GM19372 (cell line): ENCODE measurements at regions not wholly inside any gene's neighbourhood (a gene's known extent, or its start where the extent isn't known, plus 50 kb on each side); places are given as distances from the start of the nearest gene placed in this dataset.

Experiments
- ATAC-seq: cut with Tn5 transposase; IDR thresholded peaks from one replicate; pipeline ENCODE4 v1.9.1; 2021; ENCODE audit warnings: mild to moderate bottlenecking, low read depth, moderate library complexity; ENCODE audit not compliant: unreplicated experiment

GRCh38 chr4:178333355-178333754 lies 891.1 kb upstream of the AGA start:
- ATAC-seq: no peak

DNA sequence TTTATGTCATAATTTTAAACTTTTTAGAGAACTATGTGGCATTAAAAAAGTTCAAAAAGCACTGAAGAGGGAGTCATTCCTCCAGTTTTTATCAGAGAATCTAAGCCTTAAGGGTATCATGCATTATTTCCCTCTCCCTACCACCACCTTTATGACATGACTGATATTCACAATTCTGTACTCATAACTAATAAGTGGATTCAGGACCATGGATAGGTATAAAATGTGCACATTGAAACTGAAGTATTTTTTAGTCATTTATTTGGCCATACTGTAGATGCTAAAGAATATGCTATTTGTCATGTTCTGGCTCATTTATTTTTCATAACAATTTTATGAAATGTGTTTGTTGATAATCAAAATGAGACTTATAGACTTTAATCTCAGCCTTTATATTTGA lies 897.5 kb upstream of the AGA start:
- ATAC-seq: no peak

DNA sequence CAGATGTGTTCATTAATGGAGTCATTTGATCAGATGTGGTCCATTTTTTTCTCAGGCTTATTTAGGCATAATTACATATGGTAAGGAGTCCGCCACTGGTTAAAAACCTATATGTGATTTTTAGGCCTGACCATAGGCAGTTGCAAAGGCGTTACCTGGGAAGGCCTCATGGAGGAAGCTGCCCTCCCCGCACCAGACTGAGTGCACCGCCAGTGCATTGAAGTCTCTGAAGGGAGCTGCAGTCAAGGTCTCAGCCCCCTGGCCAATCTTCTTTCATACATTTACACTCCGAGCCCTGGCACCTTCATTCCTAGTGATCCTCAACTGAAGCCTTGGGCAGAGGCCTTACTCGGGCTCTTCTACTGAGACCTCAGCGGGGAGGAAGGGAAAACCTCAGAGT lies 898.2 kb upstream of the AGA start:
- ATAC-seq: no peak

- no peak for ATAC-seq
Measured at GRCh38 chr4:178344096-178344495, 901.9 kb upstream of the AGA start.

DNA sequence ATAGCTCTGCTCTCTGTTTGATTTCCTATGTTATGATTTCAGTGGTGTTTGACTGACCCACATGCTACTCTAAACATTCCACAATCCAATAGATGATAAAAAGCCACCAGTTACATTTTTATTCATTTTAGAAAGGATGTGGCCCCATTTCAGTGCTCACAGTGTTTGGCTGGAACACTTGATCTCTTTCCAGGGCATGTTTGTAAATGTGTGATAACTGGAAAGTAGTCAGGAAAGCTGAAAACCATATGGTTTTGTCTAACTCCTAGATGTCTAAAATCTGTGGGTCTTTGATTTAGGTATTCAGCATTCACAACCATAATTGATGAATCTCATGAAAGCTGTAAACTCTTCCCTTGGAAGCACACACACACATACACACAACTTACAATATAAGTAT lies 904.9 kb upstream of the AGA start:
- no peak for ATAC-seq

DNA sequence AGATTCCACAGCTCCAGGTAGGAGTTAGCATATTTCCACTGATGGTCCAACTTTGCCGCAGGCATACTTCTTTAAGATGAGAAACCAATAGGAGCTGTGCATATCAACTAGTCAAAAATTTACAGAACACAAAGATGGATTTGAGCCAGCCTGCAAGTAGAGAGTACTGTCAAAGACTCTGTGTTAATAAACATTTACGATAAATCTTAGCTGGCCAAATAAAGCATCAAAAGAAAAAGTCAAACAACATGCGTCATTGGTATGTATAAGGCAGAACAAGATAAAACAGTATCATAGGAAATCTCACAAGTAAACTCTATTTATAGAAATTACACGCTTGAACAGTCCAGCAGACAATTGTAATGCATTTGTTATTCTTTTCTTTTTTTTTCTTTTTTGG lies 907.4 kb upstream of the AGA start:
- ATAC-seq: no peak

DNA sequence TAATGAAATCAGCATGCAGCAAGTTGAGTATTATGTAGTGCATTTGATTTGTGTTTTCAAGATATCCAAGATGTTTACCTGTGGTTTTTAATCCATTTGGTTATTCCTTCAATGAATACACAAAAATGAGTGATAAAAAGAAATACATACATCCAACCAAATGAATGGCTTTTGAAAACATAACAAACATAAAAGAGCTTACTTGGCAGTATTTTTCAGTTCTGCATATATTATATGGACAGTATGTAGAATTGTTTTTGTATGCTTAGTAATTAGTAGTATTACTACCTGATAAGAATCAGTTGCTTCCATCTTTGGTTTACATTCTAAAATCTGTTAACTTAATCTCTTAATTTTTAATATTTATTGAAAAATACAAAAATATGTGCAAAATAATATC lies 908.9 kb upstream of the AGA start:
- ATAC-seq: no peak

DNA sequence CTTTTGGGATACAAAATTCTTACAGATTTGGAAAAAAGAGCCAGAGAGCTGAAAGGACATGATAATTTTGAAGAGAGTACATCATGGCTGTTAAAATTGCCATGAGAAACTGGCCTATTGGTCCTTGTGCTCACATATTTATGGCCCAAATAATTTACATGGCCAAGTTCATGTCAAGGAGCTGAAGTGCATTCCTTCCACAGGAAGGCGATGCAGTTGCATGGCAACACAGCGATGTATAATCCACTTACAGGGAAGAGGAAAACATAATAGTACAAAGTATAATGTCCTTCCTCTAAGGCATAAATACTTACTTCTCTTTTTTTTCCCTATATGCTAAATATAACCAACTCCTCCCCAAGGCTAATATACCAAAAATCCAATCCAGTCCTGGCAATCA lies 914.5 kb upstream of the AGA start:
- ATAC-seq: no peak

- ATAC-seq: no peak
Measured at GRCh38 chr4:178385481-178385880, 943.2 kb upstream of the AGA start.

DNA sequence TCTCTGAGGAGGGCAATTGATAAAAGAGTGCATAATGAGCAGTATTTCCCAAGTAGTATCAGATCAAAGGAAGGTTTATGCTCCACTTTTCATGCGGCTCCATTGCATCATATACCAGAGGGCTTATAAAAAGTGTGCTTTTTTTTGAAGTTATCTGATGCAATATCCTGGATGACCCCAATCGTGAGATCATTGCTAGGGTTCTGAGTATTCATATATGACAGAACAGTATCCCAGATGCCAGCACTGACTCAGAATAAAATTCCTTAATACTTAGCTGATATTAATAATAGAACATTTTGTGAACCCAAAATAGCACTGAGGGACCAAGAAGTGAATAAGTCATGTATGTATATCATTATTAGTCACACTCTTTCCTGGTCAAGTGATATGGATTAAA lies 945.5 kb upstream of the AGA start:
- no peak for ATAC-seq

- ATAC-seq: no peak
Measured at GRCh38 chr4:178395798-178396197, 953.6 kb upstream of the AGA start.

GRCh38 chr4:178412455-178412854 lies 970.2 kb upstream of the AGA start:
- ATAC-seq: no peak

- ATAC-seq: no peak
Measured at GRCh38 chr4:178414042-178414441, 971.8 kb upstream of the AGA start.

GRCh38 chr4:178414881-178415446 lies 972.7 kb upstream of the AGA start:
- no peak for ATAC-seq

- ATAC-seq: no peak
Measured at GRCh38 chr4:178415925-178416324, 973.7 kb upstream of the AGA start.

DNA sequence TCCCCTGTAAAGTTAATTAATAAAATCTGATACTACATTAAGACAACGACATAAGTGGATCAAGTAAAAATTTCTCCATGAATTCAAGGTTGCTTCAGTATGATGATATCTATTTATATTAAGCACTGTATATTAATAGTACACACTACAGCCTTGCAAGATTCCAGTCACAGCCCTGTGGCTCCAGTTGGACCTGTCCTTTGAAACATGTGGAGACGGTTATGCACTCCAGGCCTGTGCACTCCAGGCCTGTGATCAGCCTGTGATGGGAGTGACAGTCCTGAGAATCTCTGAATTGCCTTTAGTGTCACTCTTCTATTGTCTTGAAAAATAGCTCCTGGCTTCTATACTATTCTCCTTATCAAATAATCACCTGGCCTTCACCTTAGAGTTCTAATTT lies 981.1 kb upstream of the AGA start:
- ATAC-seq: no peak

DNA sequence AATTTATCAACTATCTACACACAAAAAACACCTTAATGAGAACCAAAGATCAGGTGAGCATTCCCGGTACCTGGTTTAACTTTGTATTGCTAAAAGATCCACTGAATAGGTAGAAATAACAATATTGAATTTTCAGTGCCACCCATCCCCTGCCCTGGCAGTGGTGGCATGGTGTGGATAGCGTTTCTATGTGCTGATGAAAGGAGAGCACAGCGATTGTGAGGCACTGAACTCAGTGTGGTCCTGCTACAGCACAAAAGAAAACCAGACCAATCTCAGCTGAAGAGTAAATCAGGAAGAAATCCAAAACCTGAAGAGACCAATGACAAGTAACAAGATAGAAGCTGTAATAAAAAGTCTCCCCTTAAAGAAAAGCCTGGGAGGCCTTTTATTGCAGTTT lies 984.6 kb upstream of the AGA start:
- ATAC-seq: no peak

- ATAC-seq: no peak
Measured at GRCh38 chr4:178427663-178428062, 985.4 kb upstream of the AGA start.

DNA sequence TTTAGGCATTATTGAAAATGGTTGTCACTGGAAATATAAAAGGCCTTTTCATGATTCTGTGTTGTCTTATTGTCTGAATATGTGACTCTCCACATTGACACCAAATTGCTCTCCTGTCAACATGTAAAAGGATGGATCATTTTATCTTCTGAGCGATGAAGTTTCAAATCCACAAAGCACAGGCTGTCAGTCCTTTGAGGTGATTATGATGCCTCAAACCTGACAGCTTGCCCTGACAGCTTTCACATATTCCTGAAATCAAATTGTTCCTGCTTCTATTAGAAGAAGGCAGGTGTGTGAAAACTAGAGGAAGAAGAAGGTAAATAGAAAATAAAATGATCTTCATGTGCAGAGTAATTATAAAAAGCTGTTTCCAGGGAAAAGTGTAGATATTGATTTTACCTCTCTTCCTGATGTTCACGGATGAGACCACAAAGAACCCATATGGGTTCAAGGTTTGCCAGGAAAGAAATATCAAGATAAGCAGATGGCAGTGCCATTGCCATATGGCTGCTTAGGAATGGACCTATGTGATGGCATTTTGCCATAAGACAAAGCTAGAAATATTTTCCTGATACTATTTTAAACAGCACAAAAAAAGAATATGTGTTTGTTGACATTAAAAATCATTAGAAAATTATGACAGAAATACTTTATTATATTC lies 1006.3 kb upstream of the AGA start:
- ATAC-seq: no peak

DNA sequence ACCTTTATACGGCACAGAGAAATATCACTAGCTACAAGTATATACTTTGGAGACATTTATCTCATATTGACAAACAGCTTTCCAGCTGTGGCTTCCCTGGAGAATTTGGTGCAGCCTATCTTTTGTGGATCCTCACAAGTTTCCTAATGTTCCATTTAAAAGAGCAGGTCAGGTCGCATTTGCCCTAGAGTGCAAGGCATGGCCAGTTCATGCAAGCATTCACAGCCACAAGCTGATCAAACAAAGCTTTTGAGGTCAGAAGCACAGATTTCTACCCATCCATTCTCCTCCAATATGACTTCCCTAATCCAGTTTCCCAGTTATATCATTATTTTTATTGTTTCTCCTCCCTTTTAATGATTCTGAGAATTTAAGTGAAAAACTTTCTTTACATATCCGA lies 1008.4 kb upstream of the AGA start:
- no peak for ATAC-seq

- ATAC-seq: no peak
Measured at GRCh38 chr4:178453057-178453456, 1010.8 kb upstream of the AGA start.

DNA sequence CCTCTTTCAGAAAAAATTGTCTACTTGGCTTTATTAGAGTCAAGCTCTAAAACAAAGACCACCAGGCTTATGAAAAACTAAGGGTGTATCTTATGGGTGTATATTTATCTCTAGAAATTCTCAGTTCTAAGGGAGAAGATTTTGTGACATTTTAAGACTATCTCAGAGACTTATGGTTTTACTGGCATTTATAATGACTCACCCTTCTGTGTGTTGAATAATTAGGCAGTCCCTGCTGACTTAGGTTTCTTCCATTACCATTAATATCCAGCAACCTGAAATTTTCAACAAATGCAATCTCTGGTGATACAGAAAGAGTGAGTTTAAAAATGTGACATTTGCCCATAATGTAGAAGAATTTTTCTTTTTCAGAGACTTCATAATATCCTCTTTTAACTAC lies 1015.0 kb upstream of the AGA start:
- ATAC-seq: no peak

GRCh38 chr4:178462710-178463109 lies 1020.5 kb upstream of the AGA start:
- ATAC-seq: no peak
